HEK293T (cell line): ENCODE measurements at regions not wholly inside any gene's neighbourhood (a gene's known extent, or its start where the extent isn't known, plus 50 kb on each side); places are given as distances from the start of the nearest gene placed in this dataset.

Experiments used
- ELF4 ChIP-seq: fragments of 450-650 bp; IDR thresholded peaks from 2 replicates; pipeline ENCODE4 v1.6.1; 2017; ENCODE audit warnings: antibody characterized with exemption
- FOXA1 ChIP-seq: fragments of 450-650 bp; IDR thresholded peaks from 2 replicates; pipeline ENCODE4 v1.6.1; 2016; ENCODE audit warnings: mild to moderate bottlenecking
- FOXK2 ChIP-seq: fragments of 450-650 bp; IDR thresholded peaks from 2 replicates; pipeline ENCODE4 v1.6.1; 2016; ENCODE audit warnings: mild to moderate bottlenecking
- LEF1 ChIP-seq: fragments of 450-650 bp; IDR thresholded peaks from 2 replicates; pipeline ENCODE4 v1.6.1; 2017; ENCODE audit warnings: mild to moderate bottlenecking, borderline replicate concordance
- NFRKB ChIP-seq: fragments of 450-650 bp; IDR thresholded peaks from 2 replicates; pipeline ENCODE4 v1.6.1; 2016; ENCODE audit warnings: mild to moderate bottlenecking, moderate library complexity
- SP1 ChIP-seq: fragments of 450-650 bp; IDR thresholded peaks from 2 replicates; pipeline ENCODE4 v1.6.1; 2017

GRCh38 chr18:64210401-64210949 is 61.6 kb upstream of the LINC00305 start:
- TF ChIP-seq ELF4 (no peak), NFRKB (no peak), FOXK2 (no peak), SP1 (no peak), FOXA1 (no peak), LEF1 (no peak)
